Middle frontal gyrus (tissue), 1 donor: ENCODE measurements at regions not wholly inside any gene's neighbourhood (a gene's known extent, or its start where the extent isn't known, plus 50 kb on each side); places are given as distances from the start of the nearest gene placed in this dataset.

ENCODE experiments used
- DNase-seq: peaks from one replicate; pipeline ENCODE4 v3.0.0-alpha.2; 2015; ENCODE audit warnings: low spot score; ENCODE audit errors: extremely low spot score

GRCh38 chr16:86306811-86307513 is 203.4 kb upstream of the FOXF1 start:
- DNase-seq: no peak

DNA sequence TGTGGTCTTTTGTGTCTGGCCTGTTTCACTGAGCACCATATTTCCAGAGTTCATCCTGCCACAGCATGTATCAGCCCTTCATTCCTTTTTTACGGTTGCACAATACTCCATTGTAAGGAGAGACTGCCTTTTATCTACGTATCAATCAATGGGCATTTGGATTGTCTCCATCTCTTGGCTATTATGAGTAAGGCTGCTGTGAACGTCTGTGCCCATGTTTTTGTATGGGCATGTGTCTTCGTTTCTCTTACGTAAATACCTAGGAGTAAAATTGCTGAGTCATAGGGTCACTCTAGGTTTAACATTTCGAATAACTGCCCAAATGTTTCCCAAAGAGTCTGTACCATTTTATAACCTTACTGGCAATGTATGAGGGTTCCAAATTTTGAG is 202.8 kb upstream of the FOXF1 start:
- DNase-seq: no peak

DNA sequence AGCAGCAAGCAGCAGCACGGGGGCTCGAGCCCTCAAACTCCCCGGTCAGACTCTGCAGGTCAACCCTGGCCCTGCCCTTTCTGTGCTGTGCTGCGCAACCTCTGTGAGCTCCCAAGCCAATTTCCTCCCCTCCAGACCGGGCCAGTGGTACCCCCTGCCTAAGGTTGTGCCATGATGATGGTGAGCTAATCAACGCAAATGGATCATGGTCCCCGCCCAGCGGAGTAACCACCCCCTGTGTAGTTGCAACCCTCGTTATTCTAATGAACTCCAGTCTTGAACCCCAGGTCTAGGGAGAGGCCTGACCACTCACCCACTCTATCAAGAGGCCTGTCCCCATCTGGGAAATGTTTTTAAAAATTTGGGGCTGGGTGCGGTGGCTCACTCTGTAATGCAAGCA is 201.8 kb upstream of the FOXF1 start:
- DNase-seq: no peak

- DNase-seq: no peak
Measured at GRCh38 chr16:86313631-86314030, 196.7 kb upstream of the FOXF1 start.

DNA sequence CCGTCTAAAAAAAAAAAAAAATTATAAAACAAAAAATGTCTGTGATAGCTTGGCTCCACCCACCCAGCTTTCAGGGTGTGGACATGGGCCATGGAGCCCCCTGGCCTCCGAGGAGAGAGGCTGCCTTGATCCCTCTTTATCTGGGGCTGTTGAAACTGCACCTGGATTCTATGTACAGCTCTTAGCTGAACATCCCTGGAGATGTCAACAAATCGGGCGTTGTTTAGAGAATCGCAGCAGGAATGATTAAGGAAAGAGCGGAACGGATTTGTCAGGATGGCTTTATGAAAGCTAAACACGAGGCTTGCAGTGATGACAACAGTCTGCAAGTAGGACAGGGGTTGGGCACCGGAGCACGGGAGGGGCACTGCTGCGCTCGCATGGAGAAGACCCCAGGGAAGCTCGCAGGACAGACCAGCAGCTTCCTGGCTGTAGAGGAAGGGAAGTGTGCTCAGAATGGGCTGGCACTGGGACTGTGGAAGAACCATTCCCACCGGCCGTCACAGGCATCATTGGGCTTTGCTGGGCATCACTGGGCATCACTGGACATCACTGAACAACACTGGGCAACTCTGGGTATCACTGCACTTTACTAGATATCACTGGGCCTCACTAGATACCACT is 195.8 kb upstream of the FOXF1 start:
- DNase-seq: no peak

DNA sequence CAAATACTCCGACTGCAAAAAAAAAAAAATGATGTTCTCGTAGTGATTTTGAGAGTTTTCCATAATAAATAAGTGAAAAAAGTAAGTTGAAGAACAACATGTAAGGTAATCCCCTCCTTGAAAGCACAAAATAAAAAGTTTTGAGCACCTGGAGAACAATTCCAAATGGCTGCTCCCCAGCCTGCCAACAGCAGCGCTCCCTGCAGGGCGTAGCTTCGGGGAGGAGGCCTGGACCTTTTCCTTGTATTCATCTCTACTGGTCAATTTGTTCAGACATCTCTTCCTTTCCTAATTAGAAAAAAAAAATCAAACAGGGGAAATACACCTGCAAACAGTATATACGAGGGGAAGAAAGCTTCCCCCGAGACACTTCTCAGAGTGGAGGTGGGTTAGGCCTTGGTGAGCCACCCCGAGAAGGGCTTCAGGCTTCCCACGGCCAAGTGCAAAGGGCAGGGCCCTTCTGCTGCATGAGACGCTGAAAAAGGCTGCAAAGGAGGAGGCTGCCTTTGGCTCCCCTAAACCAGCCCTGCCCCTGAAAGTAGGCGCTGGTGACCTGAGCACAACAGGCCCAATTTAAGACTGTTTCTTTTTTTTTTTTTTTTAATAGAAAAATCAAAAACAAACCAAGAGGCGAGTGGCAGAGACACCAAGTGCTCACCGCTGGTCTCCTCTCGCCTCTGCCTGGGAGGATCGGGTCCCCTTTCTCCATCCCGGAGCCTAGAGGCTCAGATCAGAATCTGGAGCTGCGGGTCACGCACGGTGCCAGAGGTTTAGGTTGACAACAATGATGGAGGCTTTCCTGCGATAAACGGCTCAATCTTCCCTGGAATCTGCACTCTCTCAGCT is 193.1 kb upstream of the FOXF1 start:
- no peak for DNase-seq

DNA sequence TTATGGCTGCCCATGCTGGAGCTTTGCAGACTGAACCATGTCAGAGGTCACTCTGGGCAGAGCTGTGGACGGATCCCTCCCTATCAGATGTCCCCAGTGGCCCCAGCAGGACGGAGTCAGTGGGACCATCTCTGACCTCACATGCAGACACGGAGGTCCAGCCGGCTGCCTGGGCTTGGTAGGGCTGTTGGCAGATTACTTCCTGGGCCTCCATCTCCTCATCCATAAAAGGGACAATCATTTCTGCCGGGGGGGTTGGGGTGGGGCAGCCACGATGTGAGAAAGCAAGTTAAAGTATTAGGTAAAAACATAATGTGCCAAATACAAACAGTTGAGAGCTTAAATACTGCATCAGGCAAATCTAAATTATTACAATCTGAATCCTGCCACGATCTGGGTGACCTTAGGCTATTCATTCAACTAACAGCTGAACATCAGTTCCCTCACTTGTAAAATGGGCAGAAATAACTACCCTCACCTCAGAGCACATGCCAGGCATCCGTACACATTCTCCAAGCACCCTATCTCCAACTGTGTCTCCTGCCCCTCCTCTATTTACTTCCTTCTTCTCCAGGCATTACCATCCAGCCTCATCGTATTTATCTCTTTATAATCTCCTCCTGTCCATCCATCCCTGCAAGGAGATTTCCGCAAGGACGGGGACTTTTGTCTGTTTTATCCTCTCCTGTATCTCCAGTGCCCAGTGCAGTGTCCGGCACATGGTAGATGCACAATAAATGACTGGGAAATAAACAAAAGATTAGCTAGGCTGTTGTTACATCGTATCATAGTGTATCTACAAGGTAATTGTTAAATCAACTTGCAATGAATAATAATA is 192.3 kb upstream of the FOXF1 start:
- no peak for DNase-seq

DNA sequence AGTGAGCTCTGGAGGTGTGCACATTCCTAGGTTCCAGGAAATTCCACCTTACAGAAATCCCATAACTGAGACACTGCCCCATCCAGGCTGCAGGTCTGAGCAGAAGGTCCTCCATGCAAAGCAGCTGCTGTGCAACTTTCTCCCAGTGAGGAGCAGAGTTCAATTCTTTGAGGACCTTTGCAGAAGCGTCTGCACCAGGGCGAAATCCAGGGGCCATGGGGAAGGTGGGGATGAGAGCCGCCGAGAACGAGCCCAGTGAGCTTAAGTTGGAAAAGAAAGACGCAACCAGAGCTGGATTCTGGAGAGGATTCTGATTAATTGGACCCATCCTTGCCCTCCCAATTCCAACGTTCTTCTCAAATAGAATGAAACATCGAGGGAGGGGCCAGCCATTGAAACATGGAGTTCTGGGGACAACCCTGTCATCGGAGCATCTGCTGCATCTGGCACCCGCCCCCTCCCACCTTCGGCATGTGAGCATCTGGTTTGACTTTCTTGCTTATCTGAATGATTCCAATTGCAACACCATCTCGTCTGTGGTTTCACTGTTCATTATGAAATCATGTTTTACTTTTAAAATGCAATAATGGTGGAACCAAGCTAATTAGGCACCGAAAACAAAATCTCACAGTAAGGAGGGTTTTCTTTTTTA is 190.6 kb upstream of the FOXF1 start:
- no peak for DNase-seq

GRCh38 chr16:86320237-86320595 is 190.1 kb upstream of the FOXF1 start:
- no peak for DNase-seq

- no peak for DNase-seq
Measured at GRCh38 chr16:86321491-86321890, 188.8 kb upstream of the FOXF1 start.

DNA sequence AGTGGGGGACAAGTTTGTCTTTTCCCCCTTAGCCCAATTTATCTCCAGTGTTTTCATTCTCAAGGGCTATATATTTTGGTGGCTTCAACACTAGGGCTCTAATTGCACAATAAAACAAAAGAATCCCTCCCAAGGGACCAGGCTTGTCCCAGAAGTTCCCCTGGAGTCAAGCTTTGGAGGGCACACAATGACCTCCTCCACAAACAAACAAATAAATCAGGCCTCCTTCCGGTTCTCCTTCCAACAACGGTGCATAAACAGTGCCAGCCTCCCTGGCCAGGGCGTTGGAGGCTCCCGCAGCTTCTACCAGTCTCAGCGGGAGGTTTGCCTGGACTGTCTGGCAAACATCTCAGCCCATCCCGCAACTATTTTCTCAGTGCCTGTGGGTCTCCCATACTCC is 188.0 kb upstream of the FOXF1 start:
- no peak for DNase-seq

DNA sequence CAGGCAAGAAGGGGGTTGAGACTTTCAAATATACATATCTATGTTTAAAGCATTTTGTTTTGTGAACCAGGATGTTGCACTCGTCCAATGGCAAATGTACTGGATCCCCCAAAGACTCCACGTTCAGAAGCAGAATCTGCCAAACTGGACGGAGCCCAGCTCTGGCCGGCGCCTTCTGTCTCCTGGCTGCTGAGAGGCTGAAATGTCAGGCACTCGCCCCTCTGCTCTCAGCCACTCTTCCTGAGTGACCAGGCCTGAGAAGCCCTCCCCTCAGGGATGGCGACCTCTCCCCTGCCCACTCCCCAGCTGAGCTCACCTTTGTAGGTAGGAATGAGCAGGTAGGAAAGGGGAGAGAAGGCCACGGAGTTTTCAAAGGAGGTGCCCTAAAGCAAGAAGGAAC is 187.5 kb upstream of the FOXF1 start:
- no peak for DNase-seq

GRCh38 chr16:86324320-86324719 is 186.0 kb upstream of the FOXF1 start:
- no peak for DNase-seq

- DNase-seq: no peak
Measured at GRCh38 chr16:86325360-86325759, 185.0 kb upstream of the FOXF1 start.

DNA sequence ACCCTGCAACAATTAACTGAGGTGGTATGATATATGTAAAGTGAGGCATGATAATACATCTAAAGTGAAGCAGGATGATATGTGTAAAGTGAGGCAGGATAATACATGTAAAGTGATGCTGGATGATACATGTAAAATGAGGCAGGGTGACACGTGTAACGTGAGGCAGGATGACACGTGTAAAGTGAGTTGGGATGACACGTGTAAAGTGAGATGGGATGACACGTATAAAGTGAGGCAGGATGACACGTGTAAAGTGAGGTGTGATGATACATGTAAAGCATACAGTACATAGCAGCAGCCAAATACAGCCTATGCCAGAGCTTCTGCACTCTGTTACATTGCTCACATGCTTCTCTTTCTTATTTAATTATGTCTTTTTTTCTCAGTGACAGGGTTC is 184.4 kb upstream of the FOXF1 start:
- DNase-seq: no peak

- no peak for DNase-seq
Measured at GRCh38 chr16:86327321-86327720, 183.0 kb upstream of the FOXF1 start.

DNA sequence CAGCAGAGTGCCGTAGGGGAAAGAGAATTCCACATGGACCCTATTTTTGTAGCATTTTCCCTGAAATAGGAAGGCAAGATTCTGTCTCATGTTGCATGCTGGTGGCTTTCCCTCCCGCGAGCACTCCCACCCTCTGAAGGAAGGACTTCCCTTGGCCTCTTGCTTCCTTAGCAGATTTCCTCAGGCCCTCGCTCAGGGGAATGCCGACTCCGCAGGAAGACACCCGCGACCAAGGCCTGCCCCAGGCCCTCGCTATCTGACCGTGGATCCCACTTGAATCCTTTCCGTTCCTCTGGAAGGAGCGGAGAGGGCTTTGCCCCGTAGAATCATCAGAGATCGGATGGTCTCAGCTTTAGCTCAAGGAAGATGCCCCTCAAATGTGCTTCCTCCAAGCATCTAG is 179.4 kb upstream of the FOXF1 start:
- DNase-seq: no peak

DNA sequence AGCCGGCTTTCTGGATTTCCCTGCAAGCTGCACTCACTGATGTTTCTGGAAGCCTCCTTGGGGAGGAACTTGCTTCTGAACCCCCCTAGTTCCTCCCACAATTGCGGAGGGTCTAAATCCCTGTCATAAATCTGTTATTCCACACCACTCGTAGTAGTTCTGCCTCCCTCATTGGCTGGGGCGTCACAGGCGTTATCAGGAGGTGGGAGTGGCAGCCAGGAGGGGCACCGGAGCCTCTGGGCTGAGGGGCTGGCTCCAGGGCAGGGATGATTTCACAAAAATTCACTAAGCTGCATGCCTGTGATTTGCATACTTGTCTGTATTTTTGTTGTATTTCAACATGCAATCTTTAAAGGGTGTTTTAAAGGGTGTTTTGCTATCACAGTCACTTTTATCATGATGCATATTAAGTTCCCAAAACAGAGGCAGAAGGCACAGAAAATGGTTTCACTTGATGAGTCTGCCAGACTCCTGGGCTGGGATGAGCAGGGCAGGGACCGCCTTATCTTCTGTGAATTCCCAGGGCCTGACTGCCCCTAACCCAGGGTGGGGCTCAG is 176.2 kb upstream of the FOXF1 start:
- no peak for DNase-seq

DNA sequence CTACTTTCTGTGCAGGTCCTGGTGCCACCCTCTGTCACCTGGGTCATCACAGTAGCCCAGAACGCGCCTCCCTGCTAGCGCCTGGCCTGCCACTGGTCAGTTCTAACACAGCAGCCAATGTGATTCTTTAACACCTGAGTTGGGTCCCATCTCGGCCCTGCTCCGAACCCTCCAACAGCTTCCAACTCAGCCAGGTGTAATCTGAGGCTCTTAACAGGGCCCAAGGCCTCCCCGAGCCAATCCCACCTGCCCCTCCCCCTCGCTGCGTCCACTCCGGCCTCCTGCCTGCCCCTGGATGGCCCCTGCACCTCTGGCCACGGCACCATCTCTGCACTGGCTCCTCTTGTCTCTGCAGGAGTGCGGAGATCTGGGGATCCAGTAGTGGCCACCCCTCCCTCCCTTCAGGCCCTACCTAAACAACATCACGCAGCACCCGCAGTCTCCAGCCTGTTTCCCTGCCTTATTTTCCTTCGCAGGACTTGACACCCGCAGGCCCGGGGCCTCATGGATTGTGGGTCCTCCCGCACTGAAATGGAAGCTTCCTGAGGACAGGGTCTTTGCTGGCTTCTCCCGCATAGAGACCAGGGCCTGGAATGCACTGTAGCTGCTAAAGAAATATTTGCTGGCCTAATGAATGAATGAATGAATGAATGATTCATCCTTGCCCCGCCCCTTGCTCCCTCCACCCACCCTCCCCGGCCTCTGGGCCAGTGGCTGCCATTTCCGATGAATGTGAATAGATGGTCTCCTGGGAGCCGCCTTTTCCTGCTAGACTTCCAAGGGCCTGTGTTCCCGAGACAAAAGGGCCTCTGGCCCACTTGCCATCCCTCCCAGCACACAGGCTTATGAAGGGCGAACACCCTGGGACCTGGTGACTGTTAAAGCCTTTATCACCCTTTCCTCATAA is 174.8 kb upstream of the FOXF1 start:
- DNase-seq: no peak

DNA sequence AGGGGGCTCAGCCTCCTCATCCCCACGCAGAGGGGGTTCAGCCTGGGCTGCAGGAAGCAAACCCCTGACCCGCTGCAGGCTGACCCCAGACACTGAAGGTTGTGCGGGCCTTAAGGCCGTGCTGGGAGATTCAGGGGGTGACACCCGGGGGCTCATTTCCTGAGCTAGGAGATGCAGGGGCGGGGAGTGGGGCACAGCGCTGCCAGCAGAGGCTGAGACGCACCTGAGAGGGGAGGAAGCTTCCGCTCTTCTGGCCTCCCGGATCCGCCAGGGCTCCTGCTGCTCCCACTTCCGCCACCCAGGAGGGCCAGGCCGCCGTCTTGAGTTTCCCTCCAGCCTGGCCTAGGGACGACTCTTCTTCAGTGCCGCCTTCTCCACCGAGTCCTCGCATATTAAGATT is 173.2 kb upstream of the FOXF1 start:
- no peak for DNase-seq
